Epidermal melanocyte (primary cell): ENCODE measurements at regions not wholly inside any gene's neighbourhood (a gene's known extent, or its start where the extent isn't known, plus 50 kb on each side); places are given as distances from the start of the nearest gene placed in this dataset.

Experiments
- DNase-seq: peaks from one replicate; pipeline ENCODE4 v3.0.0; 2011; ENCODE audit warnings: low spot score; ENCODE audit not compliant: insufficient read length

- DNase-seq = no peak
Observed at GRCh38 chr9:118364266-118365106, 660.3 kb downstream of the TLR4 start.

- no peak for DNase-seq
Observed at GRCh38 chr9:118366228-118366627, 662.0 kb downstream of the TLR4 start.

GRCh38 chr9:118367383-118367782 lies 663.2 kb downstream of the TLR4 start:
- no peak for DNase-seq

- DNase-seq = no peak
Observed at GRCh38 chr9:118384531-118385100, 680.4 kb downstream of the TLR4 start.

- no peak for DNase-seq
Observed at GRCh38 chr9:118395415-118395814, 691.2 kb downstream of the TLR4 start.

GRCh38 chr9:118401546-118401945 lies 697.3 kb downstream of the TLR4 start:
- DNase-seq = no peak

GRCh38 chr9:118414676-118415075 lies 710.5 kb downstream of the TLR4 start:
- no peak for DNase-seq

- DNase-seq = no peak
Observed at GRCh38 chr9:118418887-118419565, 714.8 kb downstream of the TLR4 start.

GRCh38 chr9:118419676-118420075 lies 715.5 kb downstream of the TLR4 start:
- DNase-seq = no peak

GRCh38 chr9:118422508-118422907 lies 718.3 kb downstream of the TLR4 start:
- no peak for DNase-seq

- DNase-seq = no peak
Observed at GRCh38 chr9:118423021-118423420, 718.8 kb downstream of the TLR4 start.

GRCh38 chr9:118423721-118424120 lies 719.5 kb downstream of the TLR4 start:
- no peak for DNase-seq

GRCh38 chr9:118426772-118427171 lies 722.6 kb downstream of the TLR4 start:
- no peak for DNase-seq

GRCh38 chr9:118438810-118439209 lies 734.6 kb downstream of the TLR4 start:
- no peak for DNase-seq

GRCh38 chr9:118439441-118439840 lies 735.2 kb downstream of the TLR4 start:
- DNase-seq = no peak

- no peak for DNase-seq
Observed at GRCh38 chr9:118444403-118444802, 740.2 kb downstream of the TLR4 start.

GRCh38 chr9:118446943-118447639 lies 742.9 kb downstream of the TLR4 start:
- DNase-seq = no peak

GRCh38 chr9:118449554-118449953 lies 745.4 kb downstream of the TLR4 start:
- DNase-seq = no peak

- DNase-seq = no peak
Observed at GRCh38 chr9:118455259-118455658, 751.1 kb downstream of the TLR4 start.

GRCh38 chr9:118455788-118456187 lies 751.6 kb downstream of the TLR4 start:
- DNase-seq = no peak

- no peak for DNase-seq
Observed at GRCh38 chr9:118457171-118458000, 753.2 kb downstream of the TLR4 start.
